GM20000 (cell line): ENCODE measurements at regions not wholly inside any gene's neighbourhood (a gene's known extent, or its start where the extent isn't known, plus 50 kb on each side); places are given as distances from the start of the nearest gene placed in this dataset.
A peak's percentile ranks its signal among the peaks of the same experiment; 100 is the strongest.

Source experiments
- DNase-seq: peaks from one replicate; pipeline ENCODE4 v3.0.0; 2012; ENCODE audit warnings: low spot score
- TF ChIP-seq, protein P1 (sequence below): IDR thresholded peaks from 2 replicates; pipeline ENCODE4 v1.5.1; 2012; ENCODE audit warnings: mild to moderate bottlenecking, control low read depth; ENCODE audit errors: extremely low read depth, missing control alignments

DNA sequence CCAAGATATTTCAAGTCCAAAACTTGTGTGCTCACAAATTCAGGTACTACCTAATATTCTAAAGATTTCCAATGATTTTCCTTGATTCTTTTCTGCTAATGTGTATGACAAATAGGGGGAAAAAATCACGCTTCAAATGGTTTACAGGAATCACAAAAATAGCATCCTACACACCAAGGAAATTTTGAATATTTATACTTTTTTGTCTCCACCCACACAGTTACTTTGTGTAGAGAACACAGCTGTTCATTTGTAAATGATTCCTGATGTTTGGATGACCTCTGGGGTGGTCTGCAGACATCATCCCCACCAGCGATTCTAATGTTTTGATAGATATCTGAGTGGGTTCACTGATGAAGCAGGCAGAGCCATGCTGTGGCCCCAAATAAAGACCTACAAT lies 260.6 kb upstream of the NCKAP5 start:
- TF ChIP-seq, protein P1, sequence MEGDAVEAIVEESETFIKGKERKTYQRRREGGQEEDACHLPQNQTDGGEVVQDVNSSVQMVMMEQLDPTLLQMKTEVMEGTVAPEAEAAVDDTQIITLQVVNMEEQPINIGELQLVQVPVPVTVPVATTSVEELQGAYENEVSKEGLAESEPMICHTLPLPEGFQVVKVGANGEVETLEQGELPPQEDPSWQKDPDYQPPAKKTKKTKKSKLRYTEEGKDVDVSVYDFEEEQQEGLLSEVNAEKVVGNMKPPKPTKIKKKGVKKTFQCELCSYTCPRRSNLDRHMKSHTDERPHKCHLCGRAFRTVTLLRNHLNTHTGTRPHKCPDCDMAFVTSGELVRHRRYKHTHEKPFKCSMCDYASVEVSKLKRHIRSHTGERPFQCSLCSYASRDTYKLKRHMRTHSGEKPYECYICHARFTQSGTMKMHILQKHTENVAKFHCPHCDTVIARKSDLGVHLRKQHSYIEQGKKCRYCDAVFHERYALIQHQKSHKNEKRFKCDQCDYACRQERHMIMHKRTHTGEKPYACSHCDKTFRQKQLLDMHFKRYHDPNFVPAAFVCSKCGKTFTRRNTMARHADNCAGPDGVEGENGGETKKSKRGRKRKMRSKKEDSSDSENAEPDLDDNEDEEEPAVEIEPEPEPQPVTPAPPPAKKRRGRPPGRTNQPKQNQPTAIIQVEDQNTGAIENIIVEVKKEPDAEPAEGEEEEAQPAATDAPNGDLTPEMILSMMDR, result no peak

DNA sequence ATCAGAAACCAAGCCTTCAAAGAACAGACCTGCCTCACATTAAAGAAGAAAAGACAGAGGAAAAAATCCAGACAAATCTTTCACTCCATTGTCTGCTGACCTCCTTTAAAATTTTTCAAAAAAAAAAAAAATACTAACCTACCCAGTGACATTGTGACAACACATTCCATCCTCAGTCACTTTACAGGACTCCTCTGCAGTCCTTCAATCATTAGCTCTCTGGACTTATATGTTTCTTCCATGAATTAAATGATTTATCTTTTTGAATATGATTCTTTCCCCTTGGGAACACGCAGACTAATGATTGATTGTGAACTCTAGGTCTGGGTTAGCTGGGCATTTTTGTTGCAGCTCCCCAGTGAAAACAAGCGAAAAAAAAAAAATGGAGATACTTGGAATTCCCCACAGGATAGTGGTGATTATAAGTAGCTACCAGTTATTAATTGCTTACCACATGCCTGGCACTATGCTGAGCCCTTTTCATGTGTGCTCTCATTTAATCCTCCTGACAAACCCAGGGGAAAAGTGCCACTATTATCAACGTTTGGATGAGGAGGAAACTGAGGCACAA lies 261.3 kb upstream of the NCKAP5 start:
- TF ChIP-seq, protein P1, result no peak
- DNase-seq, result no peak

More for the DNA sequence above, 260.6 kb upstream of the NCKAP5 start:
- DNase-seq, result no peak

DNA sequence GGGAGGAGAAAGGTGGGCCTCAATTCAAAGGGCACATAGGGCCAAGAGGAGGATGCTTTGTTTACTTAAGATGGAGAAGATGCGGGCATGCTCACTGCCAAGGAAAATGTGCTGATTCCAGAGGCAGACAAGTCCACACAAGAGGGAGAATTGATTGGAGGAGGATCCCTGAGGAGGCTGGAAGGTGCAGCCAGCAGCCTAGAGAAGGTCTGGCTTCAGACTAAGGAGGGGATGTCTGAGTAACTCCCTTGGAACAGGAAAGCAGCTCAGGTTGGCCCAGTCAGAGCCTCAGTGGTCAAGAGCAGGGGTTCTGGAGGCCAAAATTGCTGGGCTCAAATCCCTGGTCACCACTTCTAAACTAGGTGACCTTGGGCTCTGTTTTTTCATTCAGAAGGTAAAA lies 265.5 kb upstream of the NCKAP5 start:
- no peak for DNase-seq
- TF ChIP-seq, protein P1, result no peak

DNA sequence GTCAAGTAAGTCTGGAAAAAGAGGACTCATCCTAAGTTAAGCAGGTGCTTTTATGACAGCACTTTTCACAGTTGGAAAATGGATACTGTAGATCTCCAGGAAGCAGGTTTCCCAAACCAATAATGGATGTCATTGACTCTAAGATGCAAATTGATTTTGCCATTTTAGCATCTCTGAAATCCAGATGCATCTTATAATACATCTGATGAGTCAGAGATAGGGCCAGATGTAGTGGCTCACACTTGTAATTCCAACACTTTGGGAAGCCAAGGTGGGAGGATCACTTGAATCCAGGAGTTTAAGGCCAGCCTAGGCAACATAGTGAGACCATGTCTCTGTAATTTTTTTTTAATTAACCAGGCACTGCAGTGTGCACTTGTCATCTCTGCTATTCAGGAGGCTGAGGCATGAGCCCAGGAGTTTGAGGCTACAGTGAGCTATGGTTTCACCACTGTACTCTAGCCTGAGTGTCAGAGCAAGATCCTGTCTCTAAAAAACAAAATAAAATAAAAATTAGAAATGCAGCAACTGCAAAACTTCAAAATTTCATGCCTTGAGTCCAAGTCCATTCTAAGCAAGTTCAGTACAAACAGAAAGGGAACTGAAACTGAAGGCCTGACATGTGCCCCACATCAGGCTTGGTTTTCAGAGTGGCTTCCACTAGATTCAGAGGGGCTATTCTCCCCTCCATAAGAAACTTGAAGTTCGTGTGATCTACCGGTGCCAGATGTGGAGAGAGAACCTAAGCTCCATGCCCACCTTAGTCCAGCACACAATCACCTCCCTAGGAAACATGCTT lies 267.8 kb upstream of the NCKAP5 start:
- peak; percentile 19 for DNase-seq
- TF ChIP-seq, protein P1, result no peak

DNA sequence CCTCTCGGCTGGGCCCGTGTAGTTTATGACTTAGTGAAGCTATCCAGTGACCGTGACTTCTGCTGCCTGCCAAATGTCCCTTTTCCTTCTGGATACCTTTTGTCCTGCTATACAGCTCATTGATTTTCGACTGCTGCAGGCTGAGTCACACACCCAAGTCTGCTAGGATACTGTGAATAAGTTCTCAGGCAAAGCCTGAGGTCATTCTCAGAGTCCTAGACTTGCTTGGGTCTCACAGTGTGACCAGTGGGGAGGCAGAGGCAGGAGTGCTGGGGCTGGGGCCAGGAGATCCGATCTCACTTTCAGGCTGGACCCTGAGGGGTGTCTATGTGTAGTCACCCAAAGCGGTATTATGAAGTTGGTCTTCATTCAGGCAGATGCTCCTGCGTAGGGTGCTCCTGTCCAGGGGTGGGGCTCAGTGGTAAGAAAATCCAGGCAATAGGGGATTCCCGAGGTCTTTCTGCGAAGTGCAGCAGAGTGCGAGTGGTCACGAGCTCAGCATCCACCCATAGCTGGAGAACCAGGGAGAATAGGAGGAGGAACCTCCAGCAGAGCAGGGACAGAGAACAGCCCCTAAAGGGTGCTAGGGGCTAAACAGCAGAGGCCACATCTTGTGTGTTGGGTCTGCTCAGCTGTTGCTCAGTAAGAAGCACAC lies 268.6 kb upstream of the NCKAP5 start:
- no peak for DNase-seq
- TF ChIP-seq, protein P1, result no peak

DNA sequence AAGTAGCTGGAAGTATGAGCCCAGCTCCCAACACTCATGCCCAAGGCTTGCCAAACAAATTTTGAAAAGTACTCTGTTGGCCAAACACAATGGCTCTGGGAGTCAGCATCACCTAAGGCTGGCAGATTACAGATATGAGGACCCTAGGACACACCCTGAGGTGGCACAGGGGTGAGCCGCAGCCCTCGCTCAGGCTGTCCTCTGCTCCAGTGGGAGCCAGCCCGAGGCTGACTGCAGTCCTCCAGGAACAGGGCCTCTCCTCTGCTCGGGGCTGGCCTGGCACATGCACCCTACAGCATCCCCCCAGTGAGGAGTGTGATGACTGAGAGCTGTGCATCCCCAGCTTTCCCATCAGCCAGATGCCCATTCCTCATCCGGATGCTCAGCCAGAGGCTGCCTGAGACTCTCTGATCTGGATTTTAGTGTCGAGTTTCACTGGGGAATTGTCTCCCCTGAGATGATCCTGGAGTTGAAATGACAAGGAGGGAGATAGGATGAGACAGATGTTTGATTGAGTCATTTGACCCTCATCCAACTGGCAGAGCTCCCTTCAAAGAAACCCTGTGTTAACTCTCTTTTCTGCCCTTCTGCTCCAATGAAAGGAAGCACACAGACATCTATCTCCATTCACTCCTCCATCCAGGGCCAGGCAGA lies 269.3 kb upstream of the NCKAP5 start:
- TF ChIP-seq, protein P1, result no peak
- DNase-seq, result no peak
